Activated naive CD4-positive, alpha-beta T cell treated with anti-CD3 and anti-CD28 coated beads, Interleukin-2, amount 50 U/mL, for 24 hours (primary cell): ENCODE measurements at regions not wholly inside any gene's neighbourhood (a gene's known extent, or its start where the extent isn't known, plus 50 kb on each side); places are given as distances from the start of the nearest gene placed in this dataset.

Source experiments
- H3K27ac Mint-ChIP-seq: one replicate; pipeline ENCODE4 v1.8.0; 2021; ENCODE audit warnings: mild to moderate bottlenecking, mixed read lengths
- H3K27me3 Mint-ChIP-seq: one replicate; pipeline ENCODE4 v1.8.0; 2021; ENCODE audit warnings: mixed read lengths
- H3K36me3 Mint-ChIP-seq: one replicate; pipeline ENCODE4 v1.8.0; 2021; ENCODE audit warnings: mixed read lengths
- H3K4me1 Mint-ChIP-seq: one replicate; pipeline ENCODE4 v1.8.0; 2021; ENCODE audit warnings: mixed read lengths
- H3K4me3 Mint-ChIP-seq: one replicate; pipeline ENCODE4 v1.8.0; 2021; ENCODE audit warnings: mild to moderate bottlenecking, mixed read lengths
- H3K9me3 Mint-ChIP-seq: one replicate; pipeline ENCODE4 v1.8.0; 2021; ENCODE audit warnings: mixed read lengths

- Mint-ChIP-seq H3K27me3 (no peaks in the 10 kb centered on the region), H3K4me3 (no peak overlapping the region), H3K4me1 (no peaks in the 10 kb centered on the region), H3K36me3 (no peaks in the 10 kb centered on the region), H3K9me3 (no peaks in the 10 kb centered on the region), H3K27ac (no peak overlapping the region)
These were observed 115.9 kb upstream of the C1QTNF9B start for GRCh38 chr13:24013189-24013588.

- Mint-ChIP-seq H3K27me3 (no peaks in the 10 kb centered on the region), H3K4me3 (no peak overlapping the region), H3K9me3 (no peaks in the 10 kb centered on the region), H3K4me1 (no peaks in the 10 kb centered on the region), H3K27ac (no peak overlapping the region), H3K36me3 (no peaks in the 10 kb centered on the region)
These were observed 118.7 kb upstream of the C1QTNF9B start for GRCh38 chr13:24016046-24016445.

DNA sequence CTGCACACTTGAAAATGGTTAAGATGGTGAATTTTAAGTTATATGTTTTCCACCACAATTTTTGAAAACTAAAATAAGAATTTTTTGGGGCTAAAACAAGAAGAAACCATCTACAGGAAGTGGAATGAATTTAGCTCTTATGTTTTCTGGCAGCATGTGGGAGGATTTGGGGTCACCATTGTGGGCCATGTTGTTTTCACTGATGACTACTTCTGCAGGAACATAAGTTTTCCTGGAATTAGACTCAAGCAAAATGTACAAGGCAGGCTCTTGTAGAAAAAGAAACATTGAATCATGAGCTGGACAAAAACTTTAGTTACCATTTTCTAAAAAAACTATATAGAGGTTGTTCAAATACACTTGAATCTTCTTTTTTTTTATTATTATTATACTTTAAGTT is 125.3 kb upstream of the C1QTNF9B start:
- no peaks in the 10 kb centered on the region for H3K9me3 Mint-ChIP-seq
- H3K4me1 Mint-ChIP-seq = no peaks in the 10 kb centered on the region
- peaks cover 1% of the 10 kb centered on the region for H3K27me3 Mint-ChIP-seq
- no peaks in the 10 kb centered on the region for H3K36me3 Mint-ChIP-seq
- H3K27ac Mint-ChIP-seq = no peak overlapping the region
- no peak overlapping the region for H3K4me3 Mint-ChIP-seq

DNA sequence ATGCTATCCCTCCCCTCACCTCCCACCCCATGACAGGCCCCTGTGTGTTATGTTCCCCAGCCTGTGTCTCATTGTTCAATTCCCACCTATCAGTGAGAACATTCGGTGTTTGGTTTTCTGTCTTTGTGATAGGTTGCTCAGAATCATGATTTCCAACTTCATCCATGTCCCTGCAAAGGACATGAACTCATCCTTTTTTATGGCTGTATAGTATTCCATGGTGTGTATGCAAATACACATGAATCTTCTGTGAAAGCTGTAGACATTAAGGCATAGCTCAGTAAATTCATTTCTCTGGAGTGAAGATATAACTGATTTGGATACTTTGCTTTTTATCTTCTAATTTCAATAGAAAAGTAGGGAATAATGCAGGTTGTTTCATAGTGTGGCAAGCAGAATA is 125.8 kb upstream of the C1QTNF9B start:
- peaks cover 1% of the 10 kb centered on the region for H3K27me3 Mint-ChIP-seq
- H3K9me3 Mint-ChIP-seq = no peaks in the 10 kb centered on the region
- no peaks in the 10 kb centered on the region for H3K4me1 Mint-ChIP-seq
- no peaks in the 10 kb centered on the region for H3K36me3 Mint-ChIP-seq
- no peak overlapping the region for H3K4me3 Mint-ChIP-seq
- no peak overlapping the region for H3K27ac Mint-ChIP-seq

DNA sequence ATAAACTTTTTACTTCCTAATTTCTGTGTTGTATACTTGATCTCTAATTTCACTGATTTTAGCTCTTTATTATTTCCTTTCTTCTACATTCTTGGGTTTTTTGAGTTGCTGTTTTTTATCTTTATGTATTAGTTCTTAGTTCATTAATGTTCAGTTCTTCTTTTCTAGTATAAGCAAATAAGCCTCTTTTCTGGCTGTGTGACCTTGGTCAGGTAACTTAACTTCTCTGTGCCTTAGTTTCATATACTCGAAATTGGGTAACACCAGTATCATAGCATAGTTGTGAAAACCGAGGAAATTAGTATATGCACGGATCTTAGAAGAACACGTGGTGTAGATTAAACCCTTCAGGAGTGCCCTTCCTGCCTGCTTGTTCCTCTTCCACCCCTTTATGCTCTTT is 130.2 kb upstream of the C1QTNF9B start:
- Mint-ChIP-seq H3K9me3 (no peaks in the 10 kb centered on the region), H3K4me3 (no peak overlapping the region), H3K4me1 (no peaks in the 10 kb centered on the region), H3K27ac (no peak overlapping the region), H3K27me3 (peaks cover 4% of the 10 kb centered on the region), H3K36me3 (no peaks in the 10 kb centered on the region)

DNA sequence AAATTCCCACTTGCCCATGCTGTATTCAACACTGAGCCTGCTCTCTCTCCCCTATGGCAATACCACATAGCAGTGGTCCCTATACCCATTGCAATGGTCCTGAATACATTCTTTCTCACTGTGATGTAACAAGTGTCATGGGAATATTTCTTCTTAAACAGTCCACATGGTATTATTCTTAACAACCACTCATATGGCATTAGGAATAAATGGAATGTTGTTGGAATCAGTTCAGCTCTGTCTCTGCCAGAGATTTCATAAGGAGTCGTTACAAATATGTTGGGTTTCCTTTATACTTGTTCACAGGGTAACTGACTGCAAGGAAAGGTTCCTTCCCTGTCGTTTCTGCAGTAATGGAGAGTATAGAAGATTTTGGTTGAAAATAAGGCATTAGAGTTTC is 128.3 kb upstream of the SPATA13 start:
- H3K27ac Mint-ChIP-seq = no peak overlapping the region
- no peaks in the 10 kb centered on the region for H3K9me3 Mint-ChIP-seq
- H3K4me3 Mint-ChIP-seq = no peak overlapping the region
- H3K36me3 Mint-ChIP-seq = no peaks in the 10 kb centered on the region
- peaks cover 8% of the 10 kb centered on the region for H3K27me3 Mint-ChIP-seq
- no peaks in the 10 kb centered on the region for H3K4me1 Mint-ChIP-seq

DNA sequence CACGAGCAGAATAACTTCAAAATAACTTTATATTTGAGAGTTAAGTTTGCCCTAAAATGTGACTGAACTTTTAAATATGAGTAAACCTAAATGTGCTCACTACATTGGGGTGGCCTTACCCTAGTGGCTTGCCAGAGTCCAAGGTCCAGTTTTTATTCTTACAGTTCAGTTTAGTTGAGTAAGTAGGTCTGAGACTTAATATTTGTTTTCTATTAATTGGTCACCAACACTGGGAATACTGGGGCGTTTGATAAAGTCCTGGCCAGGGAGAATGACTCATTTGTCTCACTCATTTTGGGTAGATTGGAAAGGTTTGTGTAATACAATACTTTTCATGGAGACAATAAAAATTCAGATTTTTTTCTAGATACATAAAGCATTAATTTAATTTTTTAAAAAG is 127.8 kb upstream of the SPATA13 start:
- no peaks in the 10 kb centered on the region for H3K9me3 Mint-ChIP-seq
- no peaks in the 10 kb centered on the region for H3K36me3 Mint-ChIP-seq
- no peak overlapping the region for H3K4me3 Mint-ChIP-seq
- no peak overlapping the region for H3K27ac Mint-ChIP-seq
- peaks cover 6% of the 10 kb centered on the region for H3K27me3 Mint-ChIP-seq
- H3K4me1 Mint-ChIP-seq = no peaks in the 10 kb centered on the region

- Mint-ChIP-seq H3K27ac (no peak overlapping the region), H3K27me3 (peaks cover 6% of the 10 kb centered on the region), H3K9me3 (no peaks in the 10 kb centered on the region), H3K4me1 (no peaks in the 10 kb centered on the region), H3K4me3 (no peak overlapping the region), H3K36me3 (no peaks in the 10 kb centered on the region)
These were observed 126.8 kb upstream of the SPATA13 start for GRCh38 chr13:24033527-24034302.

DNA sequence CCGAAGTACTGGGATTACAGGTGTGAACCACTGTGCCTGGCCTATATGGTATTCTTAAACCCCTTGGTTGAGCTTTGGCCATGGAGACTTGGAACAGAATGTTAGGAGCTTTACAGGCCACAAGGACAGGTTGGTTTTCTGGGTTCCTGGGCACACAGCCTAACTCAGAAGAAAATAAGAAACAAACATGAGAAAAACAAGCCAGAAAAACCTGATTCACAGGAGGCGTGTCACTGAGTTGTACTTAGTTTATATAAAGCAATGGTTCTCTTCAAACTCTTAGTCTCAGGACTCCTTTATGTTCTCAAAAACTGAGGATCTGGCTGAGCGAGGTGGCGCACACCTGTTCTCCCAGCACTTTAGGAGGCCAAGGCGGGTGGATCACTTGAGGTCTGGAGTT is 125.1 kb upstream of the SPATA13 start:
- H3K27ac Mint-ChIP-seq = no peak overlapping the region
- H3K4me1 Mint-ChIP-seq = no peaks in the 10 kb centered on the region
- no peaks in the 10 kb centered on the region for H3K36me3 Mint-ChIP-seq
- no peak overlapping the region for H3K4me3 Mint-ChIP-seq
- H3K9me3 Mint-ChIP-seq = no peaks in the 10 kb centered on the region
- H3K27me3 Mint-ChIP-seq = peaks cover 6% of the 10 kb centered on the region

GRCh38 chr13:24036115-24036514 is 124.4 kb upstream of the SPATA13 start:
- no peak overlapping the region for H3K4me3 Mint-ChIP-seq
- H3K27ac Mint-ChIP-seq = no peak overlapping the region
- peaks cover 6% of the 10 kb centered on the region for H3K27me3 Mint-ChIP-seq
- no peaks in the 10 kb centered on the region for H3K36me3 Mint-ChIP-seq
- no peaks in the 10 kb centered on the region for H3K4me1 Mint-ChIP-seq
- H3K9me3 Mint-ChIP-seq = no peaks in the 10 kb centered on the region

DNA sequence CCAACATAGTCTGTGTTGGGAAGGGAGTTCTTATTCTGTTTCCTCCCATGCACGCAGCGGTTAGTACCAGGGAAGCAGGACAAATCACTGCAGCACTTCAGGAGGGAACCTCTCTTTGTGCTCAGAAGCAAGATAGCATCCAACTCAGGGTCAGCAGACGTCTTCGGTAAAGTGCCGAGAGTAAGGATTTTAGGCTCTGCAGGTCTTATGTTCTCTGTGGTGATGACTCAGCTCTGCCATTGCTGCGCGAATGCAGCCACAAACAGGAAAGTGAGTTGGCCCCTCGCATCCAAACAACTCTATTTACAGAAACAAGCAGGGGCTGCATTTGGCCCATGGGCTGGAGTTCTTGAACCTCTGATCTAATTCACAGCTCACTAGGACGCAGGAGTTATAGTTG is 122.1 kb upstream of the SPATA13 start:
- Mint-ChIP-seq H3K9me3 (no peaks in the 10 kb centered on the region), H3K36me3 (no peaks in the 10 kb centered on the region), H3K4me1 (no peaks in the 10 kb centered on the region), H3K27ac (no peak overlapping the region), H3K4me3 (no peak overlapping the region), H3K27me3 (peaks cover 4% of the 10 kb centered on the region)

DNA sequence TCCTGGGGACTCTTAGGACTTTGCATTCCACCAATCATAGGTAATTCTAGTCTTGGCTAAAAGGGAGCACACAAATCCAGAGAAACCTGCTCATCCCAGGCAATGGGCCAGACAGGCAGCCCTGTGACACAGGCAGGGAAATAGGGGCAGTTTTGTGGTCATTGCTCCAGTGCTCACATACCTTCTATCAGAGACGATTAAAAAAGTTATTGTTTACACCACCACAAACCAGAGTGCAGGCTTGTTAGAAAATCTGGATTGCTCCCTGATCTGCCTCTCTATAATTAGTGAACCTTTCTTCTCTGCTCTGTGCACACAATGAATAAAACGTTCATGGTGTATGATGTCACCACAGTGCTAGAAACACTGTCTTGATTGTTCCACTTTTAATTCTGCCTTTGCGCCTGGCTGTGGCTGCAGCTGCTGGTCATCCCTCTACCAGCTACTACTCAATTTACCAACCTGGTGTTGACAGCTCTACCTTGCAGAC is 121.6 kb upstream of the SPATA13 start:
- no peaks in the 10 kb centered on the region for H3K4me1 Mint-ChIP-seq
- no peak overlapping the region for H3K4me3 Mint-ChIP-seq
- H3K9me3 Mint-ChIP-seq = no peaks in the 10 kb centered on the region

DNA sequence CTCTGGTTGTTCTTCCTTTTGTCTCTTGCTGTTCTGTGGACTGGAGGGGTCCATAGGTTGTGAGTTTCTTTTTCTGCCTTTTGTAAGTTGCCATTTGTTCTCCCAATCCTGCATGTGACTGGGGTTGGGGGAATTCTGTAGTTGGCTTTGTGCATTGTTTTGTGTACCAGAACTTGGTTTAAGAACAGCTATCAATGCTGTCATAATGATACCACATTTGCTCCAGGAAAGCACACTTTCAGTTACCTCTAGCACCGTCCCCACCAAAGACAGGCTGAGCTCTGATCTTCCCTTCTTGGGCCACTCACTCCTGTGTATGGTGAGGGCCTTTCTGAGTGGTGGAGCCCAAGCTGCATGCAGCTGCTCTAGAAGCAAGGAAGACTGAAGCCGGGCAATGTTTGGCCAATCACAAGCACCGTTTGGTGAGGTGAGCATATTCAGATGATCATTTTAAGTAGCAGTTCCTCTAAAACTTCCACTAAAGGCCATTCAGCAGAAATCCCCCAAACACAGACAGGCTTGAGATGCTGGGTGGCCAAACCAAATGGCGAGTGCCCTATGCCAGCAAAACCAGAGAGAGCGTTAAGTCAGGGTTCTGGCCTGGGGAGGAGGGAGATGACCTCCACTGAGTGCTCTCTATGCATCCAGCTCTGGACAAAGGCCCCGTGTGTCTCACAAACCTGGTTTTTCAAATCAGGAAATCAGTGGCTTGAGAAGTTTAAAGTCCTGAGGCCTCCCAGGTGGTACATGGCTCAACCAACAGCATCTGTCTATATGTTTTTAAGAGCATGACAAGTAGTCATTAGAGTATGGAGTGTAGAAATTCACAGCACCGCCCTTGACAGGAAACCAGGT is 120.7 kb upstream of the SPATA13 start:
- Mint-ChIP-seq H3K27me3 (no peaks in the 10 kb centered on the region), H3K4me1 (no peaks in the 10 kb centered on the region), H3K27ac (no peak overlapping the region), H3K4me3 (no peak overlapping the region), H3K36me3 (no peaks in the 10 kb centered on the region), H3K9me3 (no peaks in the 10 kb centered on the region)

More for the DNA sequence above, 121.6 kb upstream of the SPATA13 start:
- Mint-ChIP-seq H3K27me3 (peaks cover under 1% of the 10 kb centered on the region), H3K27ac (no peak overlapping the region), H3K36me3 (no peaks in the 10 kb centered on the region)

GRCh38 chr13:24040835-24041234 is 119.7 kb upstream of the SPATA13 start:
- Mint-ChIP-seq H3K4me1 (no peaks in the 10 kb centered on the region), H3K27ac (no peak overlapping the region), H3K27me3 (no peaks in the 10 kb centered on the region), H3K4me3 (no peak overlapping the region), H3K36me3 (no peaks in the 10 kb centered on the region), H3K9me3 (no peaks in the 10 kb centered on the region)

DNA sequence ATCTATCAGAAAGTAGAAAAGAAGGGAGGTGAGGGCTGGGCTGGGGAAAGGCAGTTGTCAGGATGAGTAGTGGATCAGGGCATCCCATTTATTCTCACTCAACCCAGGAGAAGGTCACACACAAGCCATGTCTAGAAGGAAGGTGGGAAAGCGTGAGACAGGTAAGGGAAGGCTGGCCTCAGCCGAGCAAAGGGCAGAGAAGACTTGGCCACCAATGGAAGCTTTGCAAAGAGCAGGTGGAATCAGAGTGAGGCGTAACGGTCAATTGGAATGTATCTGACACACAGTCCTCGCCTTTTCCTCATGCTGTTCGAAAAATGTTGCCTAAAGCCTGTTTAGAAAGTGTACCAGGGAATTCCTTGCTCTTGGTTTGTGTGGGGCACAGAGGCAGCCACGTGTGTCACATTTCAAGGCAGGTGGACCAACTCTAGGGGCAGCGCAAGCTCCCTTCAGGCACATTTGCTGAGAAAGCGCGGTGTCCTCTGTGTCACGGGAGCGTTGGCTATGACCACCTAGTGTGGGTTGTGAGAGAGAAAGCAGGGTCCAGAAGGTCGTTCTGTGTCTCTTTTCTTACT is 118.8 kb upstream of the SPATA13 start:
- Mint-ChIP-seq H3K27ac (no peak overlapping the region), H3K9me3 (peaks cover 4% of the 10 kb centered on the region), H3K4me3 (no peak overlapping the region), H3K36me3 (no peaks in the 10 kb centered on the region), H3K4me1 (no peaks in the 10 kb centered on the region), H3K27me3 (no peaks in the 10 kb centered on the region)
